ENCODE measurements at regions not wholly inside any gene's neighbourhood (a gene's known extent, or its start where the extent isn't known, plus 50 kb on each side); places are given as distances from the start of the nearest gene placed in this dataset.

DNA sequence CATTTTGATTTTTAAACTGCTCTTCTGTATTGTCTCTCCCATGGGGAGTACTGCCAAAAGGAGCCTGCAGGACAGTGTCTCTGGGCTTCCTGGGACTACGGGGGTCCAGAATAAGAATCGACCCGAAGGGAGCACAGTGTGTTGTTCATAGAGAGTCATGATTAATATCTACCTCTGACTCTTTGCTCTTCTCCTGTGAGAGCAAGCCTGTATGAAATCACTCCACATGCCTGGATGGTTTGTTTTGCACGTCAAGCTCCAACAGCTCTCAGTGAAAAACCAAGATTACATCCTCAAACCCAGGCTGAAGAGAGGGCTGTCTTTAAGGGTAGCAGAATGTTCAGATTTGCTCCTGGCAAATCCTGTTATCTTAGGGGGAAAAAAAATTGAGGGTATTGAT is 1860.0 kb upstream of the WWC1 start:
- TF ChIP-seq, protein P1, sequence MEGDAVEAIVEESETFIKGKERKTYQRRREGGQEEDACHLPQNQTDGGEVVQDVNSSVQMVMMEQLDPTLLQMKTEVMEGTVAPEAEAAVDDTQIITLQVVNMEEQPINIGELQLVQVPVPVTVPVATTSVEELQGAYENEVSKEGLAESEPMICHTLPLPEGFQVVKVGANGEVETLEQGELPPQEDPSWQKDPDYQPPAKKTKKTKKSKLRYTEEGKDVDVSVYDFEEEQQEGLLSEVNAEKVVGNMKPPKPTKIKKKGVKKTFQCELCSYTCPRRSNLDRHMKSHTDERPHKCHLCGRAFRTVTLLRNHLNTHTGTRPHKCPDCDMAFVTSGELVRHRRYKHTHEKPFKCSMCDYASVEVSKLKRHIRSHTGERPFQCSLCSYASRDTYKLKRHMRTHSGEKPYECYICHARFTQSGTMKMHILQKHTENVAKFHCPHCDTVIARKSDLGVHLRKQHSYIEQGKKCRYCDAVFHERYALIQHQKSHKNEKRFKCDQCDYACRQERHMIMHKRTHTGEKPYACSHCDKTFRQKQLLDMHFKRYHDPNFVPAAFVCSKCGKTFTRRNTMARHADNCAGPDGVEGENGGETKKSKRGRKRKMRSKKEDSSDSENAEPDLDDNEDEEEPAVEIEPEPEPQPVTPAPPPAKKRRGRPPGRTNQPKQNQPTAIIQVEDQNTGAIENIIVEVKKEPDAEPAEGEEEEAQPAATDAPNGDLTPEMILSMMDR (IDR thresholded peaks at IDR 0.05): no peak
- no peak for ATAC-seq
- H3K4me3 ChIP-seq: no peak overlapping the region
- H3K27ac ChIP-seq: no peak overlapping the region
- no peak for DNase-seq
- H3K4me1 ChIP-seq: no peaks in the 10 kb centered on the region
- no peaks in the 10 kb centered on the region for H3K27me3 ChIP-seq
- H3K9me3 ChIP-seq: no peaks in the 10 kb centered on the region
- 28 to 35% methylated on average over 4 of the region's 4 CpGs for WGBS, 2 donors
- intact Hi-C loops (cut with DNase I): no loop called here
- no peaks in the 10 kb centered on the region for H3K36me3 ChIP-seq
- no peak for FAIRE-seq

DNA sequence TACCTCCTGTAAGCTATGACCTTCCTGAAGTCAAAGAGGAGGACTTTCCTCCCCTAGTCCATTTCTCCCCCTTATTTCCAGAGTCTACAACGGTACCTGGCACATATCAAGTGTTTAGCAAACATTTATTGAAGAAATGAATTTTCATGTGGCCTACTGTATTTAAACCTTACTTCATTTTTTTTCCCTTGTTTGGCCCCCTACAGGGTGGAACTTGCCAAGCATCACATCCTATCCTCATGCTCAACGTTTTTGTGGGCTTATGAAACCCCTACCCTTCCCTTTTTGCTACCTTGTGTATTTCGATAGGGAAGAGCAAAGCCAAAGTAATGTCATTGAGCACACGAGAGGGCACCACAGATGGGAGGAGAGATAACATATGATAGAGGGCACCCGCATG is 1857.8 kb upstream of the WWC1 start:
- ATAC-seq: no peak
- intact Hi-C loops (cut with DNase I): no loop called here
- no peak overlapping the region for H3K27ac ChIP-seq
- DNase-seq: no peak
- no peaks in the 10 kb centered on the region for H3K4me1 ChIP-seq
- no peaks in the 10 kb centered on the region for H3K36me3 ChIP-seq
- WGBS, 2 donors: 60 to 64% methylated on average over 5 of the region's 5 CpGs
- no peaks in the 10 kb centered on the region for H3K9me3 ChIP-seq
- no peaks in the 10 kb centered on the region for H3K27me3 ChIP-seq
- no peak for FAIRE-seq
- TF ChIP-seq, protein P1 (IDR thresholded peaks at IDR 0.05): no peak
- H3K4me3 ChIP-seq: no peak overlapping the region

DNA sequence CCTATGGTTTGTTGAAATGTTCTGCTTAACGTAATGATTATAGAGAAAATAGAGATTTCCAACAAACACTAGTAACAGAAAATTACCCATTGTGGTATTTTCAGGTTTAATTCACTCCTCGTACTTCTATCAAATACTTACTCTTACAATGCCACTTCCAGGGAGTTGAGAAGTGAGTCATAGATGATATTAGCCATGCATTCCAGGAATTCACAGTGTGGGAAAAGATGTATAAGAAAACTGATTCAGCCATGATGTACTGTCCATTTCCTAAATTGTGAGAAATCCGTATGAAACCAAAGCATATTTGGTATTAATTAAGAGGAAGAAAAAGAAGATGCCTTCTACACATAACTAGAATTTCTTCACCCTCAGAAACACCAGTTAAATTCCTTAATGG is 1854.6 kb upstream of the WWC1 start:
- no peak overlapping the region for H3K27ac ChIP-seq

DNA sequence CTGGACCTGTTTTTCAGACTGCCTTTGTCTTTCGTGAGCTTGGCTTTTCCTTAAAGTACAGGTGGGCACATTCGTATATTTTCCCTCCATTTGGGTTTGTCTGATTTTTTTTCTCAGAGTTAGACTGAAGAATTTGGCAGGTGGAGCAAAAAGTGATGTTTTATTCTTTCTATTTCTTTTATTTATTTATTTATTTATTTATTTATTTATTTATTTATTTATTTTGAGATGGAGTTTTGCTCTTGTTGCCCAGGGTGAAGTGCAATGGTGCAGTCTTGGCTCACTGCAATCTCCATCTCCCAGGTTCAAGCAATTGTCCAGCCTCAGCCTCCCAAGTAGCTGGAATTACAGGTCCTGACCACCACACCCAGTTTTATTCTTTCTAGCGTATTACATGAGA is 1805.1 kb upstream of the WWC1 start:
- ATAC-seq (no peak), FAIRE-seq (no peak), DNase-seq (no peak)
- Histone ChIP-seq H3K4me3 (no peak overlapping the region), H3K36me3 (no peaks in the 10 kb centered on the region), H3K9me3 (no peaks in the 10 kb centered on the region), H3K27me3 (no peaks in the 10 kb centered on the region), H3K27ac (no peak overlapping the region), H3K4me1 (no peaks in the 10 kb centered on the region)
- WGBS, 2 donors: 83 to 84% methylated on average over 3 of the region's 3 CpGs
- TF ChIP-seq, protein P1 (IDR thresholded peaks at IDR 0.05): no peak
- intact Hi-C loops (cut with DNase I): no loop called here

More for the DNA sequence above, 1854.6 kb upstream of the WWC1 start:
- Histone ChIP-seq H3K4me1 (no peaks in the 10 kb centered on the region), H3K36me3 (no peaks in the 10 kb centered on the region), H3K9me3 (no peaks in the 10 kb centered on the region), H3K27me3 (no peaks in the 10 kb centered on the region), H3K4me3 (no peak overlapping the region)
- TF ChIP-seq, protein P1 (IDR thresholded peaks at IDR 0.05): no peak
- ATAC-seq (no peak), DNase-seq (no peak), FAIRE-seq (no peak)
- intact Hi-C loops (cut with DNase I): no loop called here
- WGBS, 2 donors: 74 to 84% methylated on average over 3 of the region's 3 CpGs

DNA sequence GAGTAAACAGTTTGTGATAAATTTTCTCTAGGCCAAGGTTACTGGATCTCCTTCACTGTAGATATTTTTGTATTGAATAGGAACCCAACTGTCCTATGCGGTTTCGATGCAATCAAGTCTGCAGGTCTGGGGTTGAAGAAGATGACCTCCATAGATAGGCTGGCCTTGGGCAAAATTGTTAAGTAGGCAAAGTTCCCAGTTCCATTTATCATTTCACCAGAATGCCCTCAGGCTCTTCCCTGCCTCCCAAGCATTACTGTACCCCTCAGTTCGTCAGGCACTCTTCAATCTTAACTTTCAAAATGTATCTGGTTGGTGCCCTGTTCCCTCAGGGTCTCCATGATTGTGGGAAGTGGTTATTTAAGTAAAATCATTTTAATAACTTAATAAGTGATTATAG is 1802.9 kb upstream of the WWC1 start:
- TF ChIP-seq, protein P1 (IDR thresholded peaks at IDR 0.05): no peak
- H3K9me3 ChIP-seq: no peaks in the 10 kb centered on the region
- 64 to 66% methylated on average over 3 of the region's 3 CpGs for WGBS, 2 donors
- intact Hi-C loops (cut with DNase I): no loop called here
- no peak overlapping the region for H3K27ac ChIP-seq
- H3K27me3 ChIP-seq: no peaks in the 10 kb centered on the region
- no peak for ATAC-seq
- H3K4me1 ChIP-seq: no peaks in the 10 kb centered on the region
- H3K4me3 ChIP-seq: no peak overlapping the region
- FAIRE-seq: no peak
- H3K36me3 ChIP-seq: no peaks in the 10 kb centered on the region
- no peak for DNase-seq

Measured in pancreas (tissue), 10 donors.